ENCODE measurements at regions not wholly inside any gene's neighbourhood (a gene's known extent, or its start where the extent isn't known, plus 50 kb on each side); places are given as distances from the start of the nearest gene placed in this dataset.

- Histone ChIP-seq H3K27ac (no peak overlapping the region), H3K27me3 (no peaks in the 10 kb centered on the region), H3K36me3 (no peaks in the 10 kb centered on the region), H3K4me3 (no peak overlapping the region), H3K4me1 (no peaks in the 10 kb centered on the region), H3K9me3 (peaks cover 0 to 7% (median 0%) of the 10 kb centered on the region in 4 donors)
- TF ChIP-seq POLR2A (IDR thresholded peaks at IDR 0.05) (no peak), POLR2AphosphoS5 (IDR thresholded peaks at IDR 0.05) (no peak), EP300 (IDR thresholded peaks at IDR 0.05) (no peak)
- TF ChIP-seq, protein P1, sequence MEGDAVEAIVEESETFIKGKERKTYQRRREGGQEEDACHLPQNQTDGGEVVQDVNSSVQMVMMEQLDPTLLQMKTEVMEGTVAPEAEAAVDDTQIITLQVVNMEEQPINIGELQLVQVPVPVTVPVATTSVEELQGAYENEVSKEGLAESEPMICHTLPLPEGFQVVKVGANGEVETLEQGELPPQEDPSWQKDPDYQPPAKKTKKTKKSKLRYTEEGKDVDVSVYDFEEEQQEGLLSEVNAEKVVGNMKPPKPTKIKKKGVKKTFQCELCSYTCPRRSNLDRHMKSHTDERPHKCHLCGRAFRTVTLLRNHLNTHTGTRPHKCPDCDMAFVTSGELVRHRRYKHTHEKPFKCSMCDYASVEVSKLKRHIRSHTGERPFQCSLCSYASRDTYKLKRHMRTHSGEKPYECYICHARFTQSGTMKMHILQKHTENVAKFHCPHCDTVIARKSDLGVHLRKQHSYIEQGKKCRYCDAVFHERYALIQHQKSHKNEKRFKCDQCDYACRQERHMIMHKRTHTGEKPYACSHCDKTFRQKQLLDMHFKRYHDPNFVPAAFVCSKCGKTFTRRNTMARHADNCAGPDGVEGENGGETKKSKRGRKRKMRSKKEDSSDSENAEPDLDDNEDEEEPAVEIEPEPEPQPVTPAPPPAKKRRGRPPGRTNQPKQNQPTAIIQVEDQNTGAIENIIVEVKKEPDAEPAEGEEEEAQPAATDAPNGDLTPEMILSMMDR (IDR thresholded peaks at IDR 0.05): no peak
- no peak for DNase-seq
- WGBS, 5 donors: 56 to 87% (median 74%) methylated on average over 4 of the region's 4 CpGs
- intact Hi-C loops (cut with DNase I; ENCODE audit: low total_unique reads): no loop called here
Observed at GRCh38 chr21:28734522-28735175, 258.0 kb downstream of the LTN1 start.

- peaks cover 0 to 7% (median 0%) of the 10 kb centered on the region in 4 donors for H3K9me3 ChIP-seq
- no peaks in the 10 kb centered on the region for H3K4me1 ChIP-seq
- H3K27me3 ChIP-seq: no peaks in the 10 kb centered on the region
- no peak overlapping the region for H3K27ac ChIP-seq
- no peak for DNase-seq
- no peak for TF ChIP-seq POLR2AphosphoS5 (IDR thresholded peaks at IDR 0.05)
- intact Hi-C loops (cut with DNase I; ENCODE audit: low total_unique reads): no loop called here
- WGBS, 5 donors: 77 to 85% (median 80%) methylated on average over 6 of the region's 6 CpGs
- H3K36me3 ChIP-seq: no peaks in the 10 kb centered on the region
- no peak overlapping the region for H3K4me3 ChIP-seq
Observed at GRCh38 chr21:28731700-28732321, 260.9 kb downstream of the LTN1 start.

DNA sequence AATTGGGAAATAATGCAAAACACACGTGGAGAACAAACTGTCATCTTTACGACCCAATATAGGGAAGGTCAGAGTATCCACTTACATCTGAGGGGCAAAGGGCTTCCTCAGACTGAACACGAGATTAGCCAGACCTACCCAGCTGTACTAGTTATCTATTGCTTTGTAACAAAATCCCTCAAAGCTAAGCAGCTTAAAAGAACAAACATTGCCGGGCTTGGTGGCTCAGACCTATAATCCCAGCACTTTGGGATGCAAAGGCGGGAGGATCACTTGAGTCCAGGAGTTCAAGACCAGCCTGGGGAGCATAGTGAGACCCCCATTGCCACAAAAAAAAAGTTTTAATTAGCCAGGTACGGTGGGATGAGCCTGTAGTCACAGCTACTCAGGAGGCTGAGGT is 262.8 kb downstream of the LTN1 start:
- Histone ChIP-seq H3K27ac (no peak overlapping the region), H3K4me3 (no peak overlapping the region), H3K36me3 (no peaks in the 10 kb centered on the region), H3K4me1 (no peaks in the 10 kb centered on the region), H3K9me3 (peaks cover 0 to 1% (median 0%) of the 10 kb centered on the region in 4 donors), H3K27me3 (no peaks in the 10 kb centered on the region)
- WGBS, 5 donors: 74 to 89% (median 82%) methylated on average over 6 of the region's 6 CpGs
- no peak for TF ChIP-seq POLR2AphosphoS5 (IDR thresholded peaks at IDR 0.05)
- no peak for TF ChIP-seq EP300 (IDR thresholded peaks at IDR 0.05)
- no peak for TF ChIP-seq POLR2A (IDR thresholded peaks at IDR 0.05)
- TF ChIP-seq, protein P1 (IDR thresholded peaks at IDR 0.05): no peak
- no peak for DNase-seq
- intact Hi-C loops (cut with DNase I; ENCODE audit: low total_unique reads): no loop called here

- Histone ChIP-seq H3K4me3 (no peak overlapping the region), H3K36me3 (no peaks in the 10 kb centered on the region), H3K27me3 (no peaks in the 10 kb centered on the region), H3K4me1 (no peaks in the 10 kb centered on the region), H3K27ac (no peak overlapping the region), H3K9me3 (no peaks in the 10 kb centered on the region)
- TF ChIP-seq EP300 (IDR thresholded peaks at IDR 0.05) (no peak), POLR2AphosphoS5 (IDR thresholded peaks at IDR 0.05) (no peak), POLR2A (IDR thresholded peaks at IDR 0.05) (no peak)
- TF ChIP-seq, protein P1 (IDR thresholded peaks at IDR 0.05): no peak
- 69 to 81% (median 79%) methylated on average over 1 of the region's 1 CpG for WGBS, 5 donors
- intact Hi-C loops (cut with DNase I; ENCODE audit: low total_unique reads): no loop called here
- DNase-seq: no peak
Observed at GRCh38 chr21:28727809-28728208, 264.9 kb downstream of the LTN1 start.

DNA sequence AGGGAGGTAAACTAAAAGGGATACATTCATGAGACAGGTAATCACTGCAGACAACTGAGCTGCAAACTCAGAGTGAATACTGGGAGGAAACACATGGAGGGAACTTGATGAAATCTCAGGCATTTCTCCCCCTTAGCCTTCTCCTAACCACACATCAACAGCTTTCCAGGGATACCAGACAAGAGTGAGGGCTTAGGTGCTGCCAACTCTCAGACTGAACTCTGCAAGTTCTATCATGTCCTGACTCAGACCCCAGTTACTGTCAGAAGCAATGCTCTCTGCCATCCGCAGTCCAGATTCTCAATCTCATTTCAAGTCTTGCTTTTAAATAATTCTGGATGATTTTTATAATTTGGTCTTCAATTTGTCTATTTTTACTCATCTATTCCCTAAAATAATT is 267.3 kb downstream of the LTN1 start:
- Histone ChIP-seq H3K4me3 (no peak overlapping the region), H3K4me1 (no peaks in the 10 kb centered on the region), H3K36me3 (no peaks in the 10 kb centered on the region), H3K27me3 (no peaks in the 10 kb centered on the region), H3K9me3 (no peaks in the 10 kb centered on the region), H3K27ac (no peak overlapping the region)
- no peak for DNase-seq
- intact Hi-C loops (cut with DNase I; ENCODE audit: low total_unique reads): no loop called here
- TF ChIP-seq POLR2A (IDR thresholded peaks at IDR 0.05) (no peak), POLR2AphosphoS5 (IDR thresholded peaks at IDR 0.05) (no peak), EP300 (IDR thresholded peaks at IDR 0.05) (no peak)
- TF ChIP-seq, protein P1 (IDR thresholded peaks at IDR 0.05): no peak
- 84 to 100% (median 96%) methylated on average over 1 of the region's 1 CpG for WGBS, 5 donors
